PC-9 (cell line): ENCODE measurements at regions not wholly inside any gene's neighbourhood (a gene's known extent, or its start where the extent isn't known, plus 50 kb on each side); places are given as distances from the start of the nearest gene placed in this dataset.

ENCODE experiments used
- EZH2 ChIP-seq: fragments of 200-600 bp; sonication (generic); IDR thresholded peaks from 2 replicates; pipeline ENCODE4 v1.8.0; 2017; ENCODE audit warnings: antibody characterized with exemption, low read depth
- TF ChIP-seq, protein P1 (sequence below): fragments of 200-600 bp; sonication (generic); conservative IDR thresholded peaks from 2 replicates; pipeline ENCODE4 v1.6.1; 2017; ENCODE audit warnings: mixed run types, antibody characterized with exemption, mild to moderate bottlenecking, moderate library complexity

DNA sequence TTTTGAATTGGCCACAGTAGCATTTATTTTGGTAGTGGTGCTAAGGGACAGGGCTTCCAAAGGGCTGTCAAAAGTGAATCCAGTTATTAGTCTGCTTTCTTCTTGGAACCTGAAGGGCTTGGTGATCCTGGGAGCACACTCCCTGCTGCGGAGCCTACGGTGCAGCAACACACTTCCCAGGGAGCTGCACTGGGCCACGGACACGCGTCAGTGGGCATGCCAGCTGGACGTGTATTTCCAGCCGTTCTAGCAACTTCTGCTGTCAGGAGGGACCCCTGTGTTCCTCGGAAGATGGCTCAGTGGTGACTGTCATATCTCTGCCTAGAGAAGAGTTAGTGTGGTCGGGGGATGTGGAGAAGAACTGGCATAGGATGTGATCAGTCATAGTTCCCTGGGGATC, 204.6 kb downstream of the SOCS6 start:
- TF ChIP-seq, protein P1, sequence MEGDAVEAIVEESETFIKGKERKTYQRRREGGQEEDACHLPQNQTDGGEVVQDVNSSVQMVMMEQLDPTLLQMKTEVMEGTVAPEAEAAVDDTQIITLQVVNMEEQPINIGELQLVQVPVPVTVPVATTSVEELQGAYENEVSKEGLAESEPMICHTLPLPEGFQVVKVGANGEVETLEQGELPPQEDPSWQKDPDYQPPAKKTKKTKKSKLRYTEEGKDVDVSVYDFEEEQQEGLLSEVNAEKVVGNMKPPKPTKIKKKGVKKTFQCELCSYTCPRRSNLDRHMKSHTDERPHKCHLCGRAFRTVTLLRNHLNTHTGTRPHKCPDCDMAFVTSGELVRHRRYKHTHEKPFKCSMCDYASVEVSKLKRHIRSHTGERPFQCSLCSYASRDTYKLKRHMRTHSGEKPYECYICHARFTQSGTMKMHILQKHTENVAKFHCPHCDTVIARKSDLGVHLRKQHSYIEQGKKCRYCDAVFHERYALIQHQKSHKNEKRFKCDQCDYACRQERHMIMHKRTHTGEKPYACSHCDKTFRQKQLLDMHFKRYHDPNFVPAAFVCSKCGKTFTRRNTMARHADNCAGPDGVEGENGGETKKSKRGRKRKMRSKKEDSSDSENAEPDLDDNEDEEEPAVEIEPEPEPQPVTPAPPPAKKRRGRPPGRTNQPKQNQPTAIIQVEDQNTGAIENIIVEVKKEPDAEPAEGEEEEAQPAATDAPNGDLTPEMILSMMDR = no peak
- no peak for TF ChIP-seq EZH2
